ENCODE measurements at regions not wholly inside any gene's neighbourhood (a gene's known extent, or its start where the extent isn't known, plus 50 kb on each side); places are given as distances from the start of the nearest gene placed in this dataset.

DNA sequence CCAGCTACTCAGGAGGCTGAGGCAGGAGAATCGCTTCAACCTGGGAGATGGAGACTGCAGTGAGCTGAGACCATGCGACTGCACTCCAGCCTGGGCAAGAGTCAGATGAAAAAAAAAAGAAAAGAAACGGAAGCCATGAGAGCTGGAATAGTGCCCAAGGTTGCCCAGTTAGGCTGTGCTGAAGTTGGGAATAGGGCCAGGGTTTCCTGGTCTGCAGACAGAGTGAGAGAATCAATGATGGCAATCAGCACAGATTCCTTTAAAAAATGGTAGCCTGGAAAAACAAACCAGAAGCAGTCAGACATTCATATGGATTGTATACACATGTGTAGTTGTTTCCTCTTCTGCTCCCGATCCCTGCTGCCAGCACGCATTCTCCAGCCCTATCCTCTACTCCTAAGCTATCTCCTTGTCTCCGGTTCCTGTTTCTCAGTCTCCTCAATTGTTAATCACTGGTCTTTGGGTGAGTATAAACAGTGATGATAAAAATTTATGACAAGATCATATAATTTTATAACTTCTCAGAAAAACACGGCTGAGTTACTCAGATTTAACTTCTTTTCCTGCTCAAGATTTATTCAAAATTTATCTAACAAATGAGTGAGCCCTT is 316.2 kb upstream of the UMPS start:
- DNase-seq, result no peak

- DNase-seq, result no peak
Observed at GRCh38 chr3:124415446-124415960, 314.7 kb upstream of the UMPS start.

- no peak for DNase-seq
Observed at GRCh38 chr3:124419303-124419702, 310.9 kb upstream of the UMPS start.

DNA sequence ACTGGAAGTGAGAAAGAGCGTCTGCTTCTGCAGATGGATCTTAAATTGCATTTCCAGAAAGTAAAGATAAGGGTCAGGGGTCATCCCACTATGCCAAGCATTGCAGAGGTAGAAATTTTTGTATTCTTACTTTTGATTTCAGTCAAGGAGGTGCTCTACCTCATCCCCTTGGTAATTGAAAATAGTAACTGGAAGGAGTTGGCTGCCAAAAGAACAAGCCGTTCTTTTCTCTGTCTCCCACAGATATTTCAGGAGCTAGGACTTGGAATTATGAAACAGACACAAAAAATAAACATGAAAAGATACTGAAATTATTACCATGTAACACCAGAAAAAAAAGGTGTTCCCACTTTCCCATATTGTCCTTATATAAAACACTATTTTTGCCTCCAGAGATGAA is 309.9 kb upstream of the UMPS start:
- no peak for DNase-seq

DNA sequence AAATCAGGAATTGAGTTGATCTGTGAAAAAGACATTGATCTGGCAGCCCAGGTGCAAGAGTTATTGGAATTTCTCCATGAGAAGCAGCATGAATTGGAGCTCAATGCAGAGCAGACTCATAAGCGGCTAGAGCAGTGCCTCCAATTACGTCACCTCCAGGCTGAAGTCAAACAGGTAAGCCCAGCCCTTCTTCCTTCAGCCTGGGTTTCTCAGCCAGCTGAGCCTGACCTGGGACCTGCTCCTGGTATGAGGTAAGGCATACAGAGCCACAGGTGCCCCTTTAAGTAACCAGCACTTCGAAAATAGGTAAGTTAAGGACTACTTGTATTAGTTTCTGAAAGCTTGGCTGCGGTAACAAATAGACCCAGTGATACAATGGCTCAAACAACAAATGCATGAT is 307.4 kb upstream of the UMPS start:
- no peak for DNase-seq

- DNase-seq, result no peak
Observed at GRCh38 chr3:124424396-124424795, 305.9 kb upstream of the UMPS start.

GRCh38 chr3:124425972-124426371 is 304.3 kb upstream of the UMPS start:
- DNase-seq, result no peak

- DNase-seq, result no peak
Observed at GRCh38 chr3:124428372-124429128, 301.7 kb upstream of the UMPS start.

GRCh38 chr3:124429129-124429815 is 301.0 kb upstream of the UMPS start:
- DNase-seq, result no peak

GRCh38 chr3:124431331-124431994 is 298.8 kb upstream of the UMPS start:
- no peak for DNase-seq

DNA sequence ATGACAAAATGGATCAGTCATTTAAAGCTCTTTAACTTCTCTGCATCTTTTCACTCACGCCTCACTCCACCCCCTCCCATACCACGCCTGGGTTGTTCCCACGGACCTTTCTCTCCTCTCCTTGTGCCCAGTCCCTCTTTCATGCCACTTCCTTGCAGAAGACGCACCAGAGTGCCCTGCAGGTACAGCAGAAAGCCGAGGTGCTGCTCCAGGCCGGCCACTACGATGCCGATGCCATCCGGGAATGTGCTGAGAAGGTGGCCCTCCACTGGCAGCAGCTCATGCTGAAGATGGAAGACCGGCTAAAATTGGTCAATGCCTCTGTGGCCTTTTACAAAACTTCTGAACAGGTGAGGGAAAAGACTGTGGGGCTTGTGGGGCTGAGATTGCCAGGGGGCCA is 296.1 kb upstream of the UMPS start:
- DNase-seq, result no peak

GRCh38 chr3:124435467-124435866 is 294.8 kb upstream of the UMPS start:
- DNase-seq, result no peak

DNA sequence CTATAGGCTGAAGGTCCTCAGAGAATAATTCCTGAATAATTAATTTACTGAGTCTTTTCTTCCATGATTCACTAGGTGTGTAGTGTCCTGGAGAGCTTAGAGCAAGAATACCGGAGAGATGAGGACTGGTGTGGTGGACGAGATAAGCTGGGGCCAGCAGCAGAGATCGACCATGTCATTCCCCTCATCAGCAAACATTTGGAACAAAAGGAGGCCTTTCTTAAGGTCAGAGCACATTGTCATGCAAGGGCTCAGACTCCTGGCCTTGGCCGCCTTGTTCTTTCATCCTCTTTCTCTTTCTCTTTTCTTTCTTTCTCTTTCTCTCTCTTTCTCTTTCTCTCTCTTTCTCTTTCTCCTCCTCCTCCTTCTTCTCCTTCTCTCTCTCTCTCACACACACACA is 291.4 kb upstream of the UMPS start:
- no peak for DNase-seq

GRCh38 chr3:124439603-124440002 is 290.6 kb upstream of the UMPS start:
- DNase-seq, result no peak

DNA sequence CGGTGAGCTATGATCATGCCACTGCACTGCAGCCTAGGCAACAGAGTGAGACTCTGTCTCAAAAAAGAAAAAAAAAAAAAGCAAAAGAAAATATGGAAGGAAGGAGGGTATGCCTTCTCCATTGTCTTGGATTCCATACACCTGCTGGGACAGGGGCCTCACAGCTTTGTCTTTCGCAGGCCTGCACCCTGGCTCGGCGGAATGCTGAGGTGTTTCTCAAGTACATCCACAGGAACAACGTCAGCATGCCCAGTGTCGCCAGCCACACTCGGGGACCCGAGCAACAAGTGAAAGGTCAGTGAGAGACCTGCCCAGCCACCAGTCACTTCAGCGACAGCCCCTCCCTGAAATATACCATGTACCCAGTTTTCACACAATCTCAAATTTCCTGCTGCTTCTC is 288.5 kb upstream of the UMPS start:
- no peak for DNase-seq

GRCh38 chr3:124442463-124442862 is 287.8 kb upstream of the UMPS start:
- DNase-seq, result no peak

DNA sequence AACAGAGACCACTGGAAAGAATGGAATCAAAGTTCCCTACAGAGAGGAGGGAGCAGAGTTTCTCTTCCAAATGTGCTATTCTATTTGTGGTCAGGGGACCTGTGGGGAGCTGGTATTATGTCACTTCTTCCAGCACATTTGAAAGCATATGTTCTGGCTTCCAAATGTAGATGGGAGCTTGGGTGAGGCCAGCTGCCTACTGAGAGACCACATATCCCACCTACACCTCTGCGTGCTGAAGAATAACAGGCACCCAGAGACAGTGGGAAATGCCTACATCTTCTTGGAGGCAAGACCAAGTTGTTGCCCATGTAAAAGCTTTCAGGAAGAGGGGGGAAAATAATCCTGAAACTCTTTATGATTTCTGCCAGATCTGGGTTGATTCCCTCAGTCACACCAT is 286.8 kb upstream of the UMPS start:
- no peak for DNase-seq

DNA sequence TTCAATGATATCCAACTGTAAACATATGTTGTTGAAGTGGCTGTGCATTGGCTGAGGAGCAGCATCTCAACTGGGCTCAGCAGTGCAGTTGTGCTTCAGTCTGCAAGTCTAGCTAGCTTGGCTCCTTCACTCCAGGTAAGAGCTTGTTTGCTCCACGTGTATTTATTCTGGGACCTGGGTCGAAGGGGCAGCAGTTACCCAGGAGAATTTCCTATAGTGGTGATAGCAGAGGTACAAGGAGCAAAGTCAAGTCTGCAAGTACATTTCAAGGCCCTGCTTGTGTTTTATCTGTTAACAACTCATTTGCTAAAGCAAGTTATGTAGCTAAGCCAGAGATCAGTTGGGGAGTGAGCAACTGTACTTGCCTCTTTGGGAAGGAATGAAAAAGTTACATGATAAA is 286.2 kb upstream of the UMPS start:
- no peak for DNase-seq

DNA sequence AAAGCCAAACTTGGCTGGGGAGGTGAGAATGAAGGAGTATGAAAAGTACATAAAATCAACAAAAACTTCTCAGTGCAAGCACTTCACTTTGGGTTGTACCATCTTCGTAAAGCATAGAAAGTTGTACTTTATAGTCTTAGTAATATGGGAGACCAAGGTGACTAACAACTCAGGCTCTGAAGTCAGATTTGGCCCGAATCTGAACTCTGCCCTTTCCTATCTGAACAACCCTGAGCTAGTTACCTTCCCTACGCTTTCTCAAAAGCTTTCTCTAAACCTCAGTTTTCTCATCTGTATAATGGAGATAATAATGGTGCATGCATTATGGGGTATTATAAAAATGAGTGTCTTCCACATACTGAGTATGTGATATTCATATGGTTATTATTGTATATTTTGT is 285.4 kb upstream of the UMPS start:
- DNase-seq, result no peak

GRCh38 chr3:124447845-124448244 is 282.4 kb upstream of the UMPS start:
- no peak for DNase-seq

DNA sequence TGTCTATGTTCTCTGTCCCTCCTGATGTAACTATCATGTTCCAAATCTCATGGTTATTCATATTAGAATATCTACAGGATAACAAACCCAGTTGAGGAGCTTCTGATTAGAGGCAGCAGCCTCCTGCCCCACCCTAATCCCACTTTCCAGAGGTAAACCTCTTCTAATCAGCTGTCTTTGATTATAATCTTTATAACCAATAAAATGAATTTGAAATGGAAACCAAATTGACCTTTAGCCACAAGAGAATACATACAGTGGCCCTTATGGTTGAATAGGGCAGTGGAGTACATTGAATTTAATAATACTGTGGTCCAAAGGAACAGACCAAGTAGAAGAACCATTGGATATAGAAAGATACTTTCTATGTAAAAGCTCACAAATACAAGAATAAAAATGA is 281.3 kb upstream of the UMPS start:
- no peak for DNase-seq

GRCh38 chr3:124450366-124450765 is 279.9 kb upstream of the UMPS start:
- DNase-seq, result no peak

- no peak for DNase-seq
Observed at GRCh38 chr3:124451630-124452317, 278.5 kb upstream of the UMPS start.
